IPS-18a (cell line): ENCODE measurements at regions not wholly inside any gene's neighbourhood (a gene's known extent, or its start where the extent isn't known, plus 50 kb on each side); places are given as distances from the start of the nearest gene placed in this dataset.
"Not testable (repeated sequence)": the region's sequence is repeated elsewhere in the genome, so short reads cannot be mapped to it uniquely, and the experiment has no call there.

Source experiments
- H3K27ac ChIP-seq: one replicate; pipeline ENCODE4 v1.5.1; 2013; ENCODE audit warnings: low read length
- H3K27me3 ChIP-seq: one replicate; pipeline ENCODE4 v1.6.1; 2013; ENCODE audit warnings: mild to moderate bottlenecking, low read length; ENCODE audit not compliant: control insufficient read depth, insufficient read depth
- H3K36me3 ChIP-seq: one replicate; pipeline ENCODE4 v1.6.1; 2013; ENCODE audit warnings: low read depth, low read length; ENCODE audit not compliant: control insufficient read depth
- H3K4me1 ChIP-seq: one replicate; pipeline ENCODE4 v1.6.1; 2013; ENCODE audit warnings: low read depth, low read length; ENCODE audit not compliant: control insufficient read depth
- H3K4me3 ChIP-seq: one replicate; pipeline ENCODE4 v1.5.1; 2013; ENCODE audit warnings: low read length
- H3K9ac ChIP-seq: one replicate; pipeline ENCODE4 v1.6.1; 2013; ENCODE audit warnings: mild to moderate bottlenecking, low read length, moderate library complexity
- H3K9me3 ChIP-seq: one replicate; pipeline ENCODE4 v1.6.1; 2013; ENCODE audit warnings: low read depth, low read length; ENCODE audit not compliant: control insufficient read depth

GRCh38 chr14:30020271-30020670 is 92.6 kb upstream of the PRKD1 start:
- Histone ChIP-seq H3K27ac (no peak overlapping the region), H3K9ac (no peak overlapping the region), H3K36me3 (no peaks in the 10 kb centered on the region)

GRCh38 chr14:30020687-30021086 is 93.0 kb upstream of the PRKD1 start:
- Histone ChIP-seq H3K27me3 (no peaks in the 10 kb centered on the region), H3K9ac (no peak overlapping the region), H3K4me1 (no peaks in the 10 kb centered on the region), H3K36me3 (no peaks in the 10 kb centered on the region), H3K4me3 (no peak overlapping the region), H3K27ac (no peak overlapping the region), H3K9me3 (no peaks in the 10 kb centered on the region)

More at GRCh38 chr14:30020271-30020670, 92.6 kb upstream of the PRKD1 start:
- Histone ChIP-seq H3K4me3 (no peak overlapping the region), H3K9me3 (no peaks in the 10 kb centered on the region), H3K27me3 (no peaks in the 10 kb centered on the region), H3K4me1 (no peaks in the 10 kb centered on the region)

- not testable (repeated sequence) for H3K9me3 ChIP-seq, H3K4me3 ChIP-seq, H3K4me1 ChIP-seq, H3K36me3 ChIP-seq, H3K27ac ChIP-seq, H3K27me3 ChIP-seq, H3K9ac ChIP-seq
Observed at GRCh38 chr14:30023350-30023749, 95.7 kb upstream of the PRKD1 start.

GRCh38 chr14:30034152-30034551 is 106.5 kb upstream of the PRKD1 start:
- Histone ChIP-seq H3K36me3 (no peaks in the 10 kb centered on the region), H3K4me3 (no peak overlapping the region), H3K4me1 (peaks cover 17% of the 10 kb centered on the region), H3K27ac (no peak overlapping the region), H3K9me3 (no peaks in the 10 kb centered on the region), H3K9ac (no peak overlapping the region), H3K27me3 (no peaks in the 10 kb centered on the region)

GRCh38 chr14:30035361-30035760 is 107.7 kb upstream of the PRKD1 start:
- Histone ChIP-seq H3K4me3 (no peak overlapping the region), H3K36me3 (no peaks in the 10 kb centered on the region), H3K4me1 (peaks cover 17% of the 10 kb centered on the region), H3K9me3 (no peaks in the 10 kb centered on the region), H3K27me3 (no peaks in the 10 kb centered on the region), H3K9ac (no peak overlapping the region), H3K27ac (no peak overlapping the region)

- no peaks in the 10 kb centered on the region for H3K9me3 ChIP-seq
- H3K4me1 ChIP-seq = no peaks in the 10 kb centered on the region
- H3K27ac ChIP-seq = no peak overlapping the region
- H3K9ac ChIP-seq = no peak overlapping the region
- no peak overlapping the region for H3K4me3 ChIP-seq
- no peaks in the 10 kb centered on the region for H3K27me3 ChIP-seq
- no peaks in the 10 kb centered on the region for H3K36me3 ChIP-seq
Observed at GRCh38 chr14:30045720-30046119, 118.1 kb upstream of the PRKD1 start.

GRCh38 chr14:30053103-30053502 is 125.5 kb upstream of the PRKD1 start:
- H3K4me3 ChIP-seq = no peak overlapping the region
- H3K27ac ChIP-seq = no peak overlapping the region
- no peaks in the 10 kb centered on the region for H3K27me3 ChIP-seq
- no peaks in the 10 kb centered on the region for H3K9me3 ChIP-seq
- H3K4me1 ChIP-seq = no peaks in the 10 kb centered on the region
- no peaks in the 10 kb centered on the region for H3K36me3 ChIP-seq
- no peak overlapping the region for H3K9ac ChIP-seq

GRCh38 chr14:30054201-30054600 is 126.6 kb upstream of the PRKD1 start:
- no peak overlapping the region for H3K27ac ChIP-seq
- no peaks in the 10 kb centered on the region for H3K27me3 ChIP-seq
- H3K36me3 ChIP-seq = no peaks in the 10 kb centered on the region
- H3K4me1 ChIP-seq = no peaks in the 10 kb centered on the region
- no peaks in the 10 kb centered on the region for H3K9me3 ChIP-seq
- H3K9ac ChIP-seq = no peak overlapping the region
- H3K4me3 ChIP-seq = no peak overlapping the region

GRCh38 chr14:30058401-30058800 is 130.8 kb upstream of the PRKD1 start:
- Histone ChIP-seq H3K27ac (no peak overlapping the region), H3K9ac (no peak overlapping the region), H3K36me3 (no peaks in the 10 kb centered on the region), H3K9me3 (no peaks in the 10 kb centered on the region), H3K4me3 (no peak overlapping the region), H3K4me1 (no peaks in the 10 kb centered on the region), H3K27me3 (no peaks in the 10 kb centered on the region)

- Histone ChIP-seq H3K36me3 (no peaks in the 10 kb centered on the region), H3K9me3 (no peaks in the 10 kb centered on the region), H3K27me3 (no peaks in the 10 kb centered on the region), H3K4me3 (no peak overlapping the region), H3K27ac (no peak overlapping the region), H3K4me1 (no peaks in the 10 kb centered on the region), H3K9ac (no peak overlapping the region)
Observed at GRCh38 chr14:30063746-30064145, 136.1 kb upstream of the PRKD1 start.

GRCh38 chr14:30064454-30064853 is 136.8 kb upstream of the PRKD1 start:
- H3K4me1 ChIP-seq = no peaks in the 10 kb centered on the region
- H3K4me3 ChIP-seq = no peak overlapping the region
- no peak overlapping the region for H3K9ac ChIP-seq
- H3K27ac ChIP-seq = no peak overlapping the region
- no peaks in the 10 kb centered on the region for H3K9me3 ChIP-seq
- H3K36me3 ChIP-seq = no peaks in the 10 kb centered on the region
- no peaks in the 10 kb centered on the region for H3K27me3 ChIP-seq

GRCh38 chr14:30069536-30069935 is 141.9 kb upstream of the PRKD1 start:
- H3K27ac ChIP-seq = no peak overlapping the region
- H3K27me3 ChIP-seq = no peaks in the 10 kb centered on the region
- no peaks in the 10 kb centered on the region for H3K36me3 ChIP-seq
- H3K4me3 ChIP-seq = no peak overlapping the region
- no peaks in the 10 kb centered on the region for H3K4me1 ChIP-seq
- H3K9ac ChIP-seq = no peak overlapping the region
- H3K9me3 ChIP-seq = peaks cover 5% of the 10 kb centered on the region
